ENCODE measurements at regions not wholly inside any gene's neighbourhood (a gene's known extent, or its start where the extent isn't known, plus 50 kb on each side); places are given as distances from the start of the nearest gene placed in this dataset.
A peak's percentile ranks its signal among the peaks of the same experiment; 100 is the strongest.

- peak in 1 of 5 experiments; percentile 6 for TF ChIP-seq CTCF (IDR thresholded peaks at IDR 0.05)
- TF ChIP-seq POLR2A (IDR thresholded peaks at IDR 0.05) = no peak
These were observed 93.3 kb downstream of the CTAGE1 start for GRCh38 chr18:22324191-22325131.

Measured in tibial nerve (tissue), 3 donors.